Effector memory CD4-positive, alpha-beta T cell (primary cell): ENCODE measurements at regions not wholly inside any gene's neighbourhood (a gene's known extent, or its start where the extent isn't known, plus 50 kb on each side); places are given as distances from the start of the nearest gene placed in this dataset.
"Not testable (repeated sequence)": the region's sequence is repeated elsewhere in the genome, so short reads cannot be mapped to it uniquely, and the experiment has no call there.

Experiments
- DNase-seq, 3 donors: peaks; one replicate each; pipeline ENCODE4 v3.0.0-alpha.2; 2020
- H3K27ac ChIP-seq: 2 replicates; pipeline ENCODE4 v1.7.0; 2013; ENCODE audit warnings: mild to moderate bottlenecking, low read length, moderate library complexity; ENCODE audit not compliant: insufficient read depth, poor library complexity, severe bottlenecking
- H3K27me3 ChIP-seq: replicated peaks from 2 replicates; pipeline ENCODE4 v1.7.0; 2013; ENCODE audit warnings: mild to moderate bottlenecking, low read length; ENCODE audit not compliant: insufficient read depth, control insufficient read depth, poor library complexity, severe bottlenecking
- H3K36me3 ChIP-seq: 2 replicates; pipeline ENCODE4 v1.7.0; 2013; ENCODE audit warnings: mild to moderate bottlenecking, low read length, moderate library complexity; ENCODE audit not compliant: control insufficient read depth, insufficient read depth
- H3K4me1 ChIP-seq: 2 replicates; pipeline ENCODE4 v1.7.0; 2013; ENCODE audit warnings: low read length, mild to moderate bottlenecking; ENCODE audit not compliant: control insufficient read depth, insufficient read depth, poor library complexity, severe bottlenecking
- H3K4me3 ChIP-seq: 2 replicates; pipeline ENCODE4 v1.7.0; 2013; ENCODE audit warnings: low read length, low read depth, mild to moderate bottlenecking; ENCODE audit not compliant: insufficient read depth, poor library complexity, severe bottlenecking
- H3K9me3 ChIP-seq: 2 replicates; pipeline ENCODE4 v1.7.0; 2013; ENCODE audit warnings: mild to moderate bottlenecking, low read length, moderate library complexity; ENCODE audit not compliant: control insufficient read depth

DNA sequence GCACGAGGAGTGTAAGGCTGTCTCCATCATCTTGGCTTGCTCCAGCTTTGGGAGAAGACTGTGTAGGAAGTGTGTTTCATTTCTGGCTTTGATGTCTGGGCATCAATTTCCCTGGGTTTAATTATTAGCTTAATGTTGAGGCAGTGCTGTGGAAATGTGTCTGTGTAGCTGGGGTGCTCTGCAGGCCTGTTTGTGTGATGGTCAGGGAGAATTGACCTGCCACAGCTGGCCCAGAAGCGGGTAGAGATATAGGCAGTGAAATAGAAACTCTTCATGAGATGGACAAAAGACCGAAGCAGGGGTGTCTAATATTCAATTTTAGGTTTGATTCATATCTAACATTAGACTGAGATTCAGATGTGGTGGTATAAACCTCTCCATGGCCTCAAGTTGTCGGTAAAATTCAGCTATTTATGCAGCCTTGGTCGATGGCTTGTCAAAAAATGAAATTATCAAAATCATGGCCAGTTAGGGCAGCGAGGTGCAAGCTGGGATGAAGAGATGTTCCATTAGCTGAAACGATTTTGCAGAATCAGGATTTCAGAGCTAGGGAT lies 95.3 kb upstream of the SNX9 start:
- H3K9me3 ChIP-seq: no peaks in the 10 kb centered on the region
- DNase-seq: no peak
- H3K4me3 ChIP-seq: no peak overlapping the region
- H3K27me3 ChIP-seq: no peaks in the 10 kb centered on the region
- H3K36me3 ChIP-seq: no peaks in the 10 kb centered on the region
- H3K27ac ChIP-seq: no peak overlapping the region
- H3K4me1 ChIP-seq: no peaks in the 10 kb centered on the region

DNA sequence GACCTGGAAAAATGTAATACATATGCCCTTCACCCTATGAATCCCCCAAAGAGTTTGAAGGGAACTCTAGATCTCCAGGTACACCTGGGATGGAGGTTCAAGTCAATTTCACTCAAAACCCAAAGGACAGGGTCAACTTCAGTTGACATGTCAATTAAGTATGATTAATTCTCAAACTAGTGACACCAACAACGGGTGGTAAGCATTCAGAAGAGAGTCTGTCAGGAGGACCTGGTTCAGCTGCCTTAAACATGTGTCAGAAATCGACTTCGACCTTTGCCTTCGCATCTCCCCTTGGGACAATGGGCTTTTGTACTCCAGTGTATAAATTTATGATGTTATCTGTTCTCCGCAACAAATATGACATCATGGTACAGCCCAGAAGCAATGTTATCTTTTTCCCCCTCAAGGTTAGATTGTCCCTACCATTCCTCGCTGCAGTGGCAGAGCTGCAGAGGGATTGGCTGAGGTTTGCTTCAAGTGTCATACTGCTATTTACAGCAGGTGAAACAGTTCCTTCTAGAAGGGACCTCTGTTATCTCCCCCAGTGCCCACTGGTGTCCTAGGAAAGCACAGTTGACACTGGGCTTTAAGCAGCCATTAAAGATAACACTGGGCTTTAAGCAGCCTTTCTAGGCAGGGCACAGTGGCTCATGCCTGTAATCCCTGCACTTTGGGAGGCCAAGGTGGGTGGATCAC lies 94.7 kb upstream of the SNX9 start:
- Histone ChIP-seq H3K9me3 (no peaks in the 10 kb centered on the region), H3K27ac (no peak overlapping the region), H3K27me3 (no peaks in the 10 kb centered on the region), H3K4me3 (no peak overlapping the region), H3K36me3 (no peaks in the 10 kb centered on the region), H3K4me1 (no peaks in the 10 kb centered on the region)
- DNase-seq: no peak

DNA sequence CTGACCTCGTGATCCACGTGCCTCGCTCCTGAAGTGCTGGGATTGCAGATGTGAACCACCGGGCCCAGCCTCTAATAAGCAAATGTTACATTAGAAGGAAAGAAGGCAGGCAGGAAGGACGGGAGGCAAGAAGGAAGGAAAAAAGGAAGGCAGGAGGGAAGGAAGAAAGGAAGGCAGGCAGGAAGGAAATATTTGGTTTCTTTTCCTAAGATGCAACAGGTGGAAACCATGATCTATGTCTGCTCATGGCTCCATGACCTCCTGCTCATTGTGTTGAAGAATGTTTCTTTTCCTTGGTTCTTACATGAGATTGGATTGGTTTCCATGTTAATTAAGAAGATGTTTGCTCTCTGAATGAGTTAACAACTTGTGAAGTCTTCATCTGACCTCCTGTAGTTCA lies 91.8 kb upstream of the SNX9 start:
- no peaks in the 10 kb centered on the region for H3K9me3 ChIP-seq
- no peaks in the 10 kb centered on the region for H3K4me1 ChIP-seq
- no peaks in the 10 kb centered on the region for H3K27me3 ChIP-seq
- no peaks in the 10 kb centered on the region for H3K36me3 ChIP-seq
- H3K4me3 ChIP-seq: no peak overlapping the region
- no peak overlapping the region for H3K27ac ChIP-seq
- DNase-seq: no peak

DNA sequence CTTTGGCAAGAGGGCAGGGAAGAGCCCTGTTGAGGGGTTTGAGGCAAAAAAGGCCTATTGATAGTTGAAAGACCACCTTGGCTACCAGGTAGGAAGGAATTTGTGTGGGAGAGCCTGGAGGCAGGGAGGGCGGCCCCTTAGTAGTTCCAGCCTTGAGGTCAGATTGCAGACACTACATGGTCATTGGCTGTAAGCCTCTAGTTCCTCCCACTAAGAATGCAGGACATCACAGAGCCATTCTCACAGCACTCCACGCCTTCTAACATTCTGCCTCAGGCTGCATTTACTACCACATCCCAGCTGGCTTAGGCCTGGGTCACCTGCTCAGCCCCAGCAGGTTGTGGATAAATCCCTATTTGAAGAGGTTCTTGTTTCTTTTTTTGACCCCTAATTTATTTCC lies 91.0 kb upstream of the SNX9 start:
- no peaks in the 10 kb centered on the region for H3K36me3 ChIP-seq
- H3K4me3 ChIP-seq: no peak overlapping the region
- DNase-seq: no peak
- no peaks in the 10 kb centered on the region for H3K4me1 ChIP-seq
- no peaks in the 10 kb centered on the region for H3K27me3 ChIP-seq
- H3K9me3 ChIP-seq: no peaks in the 10 kb centered on the region
- no peak overlapping the region for H3K27ac ChIP-seq

DNA sequence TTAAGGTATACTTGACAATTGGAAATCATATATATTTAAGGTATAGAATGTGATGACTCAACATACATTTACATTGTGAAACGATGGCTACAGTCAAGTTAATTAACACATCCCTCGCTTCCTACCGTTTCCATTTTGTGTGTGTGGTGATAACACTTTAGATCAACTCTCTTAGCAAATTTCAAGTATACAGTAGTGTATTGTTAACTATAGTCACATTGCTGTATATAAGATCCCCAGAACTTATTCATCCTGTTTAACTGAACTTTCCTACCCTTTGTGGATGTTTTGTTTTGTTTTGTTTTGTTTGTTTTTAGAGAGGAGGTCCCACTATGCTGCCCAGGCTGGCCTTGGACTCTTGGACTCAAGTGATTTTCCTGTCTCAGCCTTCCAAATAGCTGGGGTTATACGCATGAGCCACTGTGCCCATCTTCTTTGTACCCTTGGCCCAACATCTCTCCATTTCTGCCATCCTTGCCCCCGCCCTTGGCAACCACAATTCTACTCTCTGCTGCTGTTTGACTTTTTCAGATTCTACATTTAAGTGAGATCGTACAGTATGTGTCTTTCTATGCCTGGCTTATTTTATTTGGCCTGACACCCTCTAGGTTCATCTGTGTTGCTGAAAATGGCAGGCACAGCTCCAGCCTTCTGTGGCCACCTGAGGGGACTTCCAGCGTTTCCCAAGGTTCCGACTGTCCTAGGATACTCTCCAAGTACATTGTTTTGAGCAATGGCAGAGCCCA lies 90.5 kb upstream of the SNX9 start:
- H3K27me3 ChIP-seq: no peaks in the 10 kb centered on the region
- no peak overlapping the region for H3K4me3 ChIP-seq
- H3K36me3 ChIP-seq: no peaks in the 10 kb centered on the region
- no peaks in the 10 kb centered on the region for H3K4me1 ChIP-seq
- H3K27ac ChIP-seq: no peak overlapping the region
- no peak for DNase-seq
- no peaks in the 10 kb centered on the region for H3K9me3 ChIP-seq

DNA sequence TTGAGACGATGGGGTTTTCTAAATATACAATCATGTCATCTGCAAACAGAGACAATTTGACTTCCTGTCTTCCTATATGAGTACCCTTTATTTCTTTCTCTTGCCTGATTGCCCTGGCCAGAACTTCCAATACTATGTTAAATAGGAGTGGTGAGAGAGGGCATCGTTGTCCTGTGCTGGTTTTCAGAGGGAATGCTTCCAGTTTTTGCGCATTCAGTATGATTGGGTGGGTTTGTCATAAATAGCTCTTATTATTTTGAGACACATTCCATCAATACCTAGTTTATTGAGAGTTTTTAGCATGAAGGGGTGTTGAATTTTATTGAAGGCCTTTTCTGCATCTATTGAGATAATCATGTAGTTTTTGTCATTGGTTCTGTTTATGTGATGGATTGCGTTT lies 86.5 kb upstream of the SNX9 start:
- DNase-seq, H3K9me3 ChIP-seq, H3K4me3 ChIP-seq, H3K36me3 ChIP-seq, H3K27ac ChIP-seq, H3K27me3 ChIP-seq, H3K4me1 ChIP-seq: not testable (repeated sequence)

DNA sequence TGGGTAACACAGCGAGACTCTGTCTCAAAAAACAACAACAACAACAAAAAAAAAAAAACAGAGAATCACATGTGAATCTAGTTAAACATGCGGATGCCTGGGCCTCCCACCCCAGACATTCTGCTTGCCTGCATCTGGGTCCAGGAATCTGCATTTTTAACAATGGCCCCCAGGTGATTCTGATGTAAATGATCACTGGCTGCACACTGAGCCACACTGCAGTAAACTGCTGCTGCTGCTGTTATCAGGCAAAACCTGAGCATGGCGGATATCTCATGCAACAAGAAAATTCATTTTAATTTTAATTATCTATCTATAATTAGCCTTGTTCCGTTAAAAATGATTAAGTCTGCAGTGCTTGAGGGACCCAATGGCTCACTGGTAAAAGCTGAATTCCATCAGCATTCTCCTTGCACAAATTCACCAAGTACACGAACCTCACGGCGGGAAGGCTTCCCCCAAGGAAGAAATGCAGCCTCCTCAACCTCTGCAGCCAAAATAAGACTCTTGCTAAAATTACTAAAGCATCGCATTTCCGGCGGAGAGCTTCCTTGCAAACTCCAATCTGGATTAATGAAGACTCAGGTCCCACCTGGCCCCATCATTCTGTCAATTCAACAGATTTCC lies 81.6 kb upstream of the SNX9 start:
- H3K27me3 ChIP-seq: no peaks in the 10 kb centered on the region
- H3K4me1 ChIP-seq: no peaks in the 10 kb centered on the region
- H3K36me3 ChIP-seq: no peaks in the 10 kb centered on the region
- H3K27ac ChIP-seq: no peak overlapping the region
- DNase-seq: no peak
- no peak overlapping the region for H3K4me3 ChIP-seq
- H3K9me3 ChIP-seq: no peaks in the 10 kb centered on the region

DNA sequence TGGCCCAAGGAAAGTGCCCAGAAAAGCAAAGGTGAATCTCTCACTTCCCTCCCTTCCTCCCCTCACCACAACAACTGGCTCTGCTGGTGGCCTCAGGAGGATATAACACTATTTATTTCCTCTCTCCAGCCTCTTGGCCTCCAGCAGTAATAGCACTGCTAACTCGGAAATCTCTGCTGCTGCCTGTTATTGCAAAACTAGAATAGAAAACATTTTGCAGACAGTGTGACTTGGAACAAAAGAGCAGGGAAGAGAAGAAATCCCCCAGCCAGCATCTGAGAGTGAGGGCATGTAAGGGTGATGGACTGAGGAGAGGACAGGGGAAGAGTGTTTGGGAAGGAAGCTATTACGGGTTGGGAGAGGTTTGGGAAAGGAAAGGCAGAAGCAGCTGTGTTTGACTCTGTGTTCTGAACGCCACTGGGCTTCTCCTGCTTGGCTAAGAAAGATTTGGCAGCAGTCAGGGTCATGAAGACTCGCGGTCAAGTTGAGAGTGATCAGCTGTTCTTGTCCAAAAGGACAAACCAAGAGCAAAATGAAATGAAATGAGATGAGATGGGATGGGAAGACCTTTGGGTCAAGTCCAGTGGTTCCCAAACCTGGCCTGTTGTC lies 81.0 kb upstream of the SNX9 start:
- Histone ChIP-seq H3K27me3 (no peaks in the 10 kb centered on the region), H3K4me3 (no peak overlapping the region), H3K4me1 (no peaks in the 10 kb centered on the region), H3K27ac (no peak overlapping the region), H3K36me3 (no peaks in the 10 kb centered on the region), H3K9me3 (no peaks in the 10 kb centered on the region)
- DNase-seq: no peak

DNA sequence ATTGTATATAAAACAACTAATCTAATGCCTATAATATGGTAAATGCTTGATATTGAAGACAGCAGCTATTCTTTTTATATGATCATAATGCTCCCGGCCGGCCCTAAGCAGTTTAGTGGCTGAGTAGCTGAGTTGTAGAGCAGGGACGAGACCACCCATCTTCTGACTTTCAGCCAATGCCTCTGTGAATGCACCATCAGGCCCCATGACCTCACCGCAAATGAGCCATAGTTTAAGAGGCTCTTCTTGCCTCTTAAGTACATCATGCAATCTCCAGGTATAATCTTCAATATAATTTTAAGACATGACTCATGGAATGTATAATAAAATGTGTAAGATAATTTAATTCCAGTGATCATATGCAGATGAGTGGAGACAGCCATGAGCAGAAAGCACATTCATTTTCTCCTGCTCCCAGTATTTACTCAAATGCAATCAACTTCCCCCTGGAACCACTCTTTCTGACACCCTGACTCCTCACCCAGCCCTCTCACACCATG lies 78.9 kb upstream of the SNX9 start:
- H3K4me3 ChIP-seq: no peak overlapping the region
- no peaks in the 10 kb centered on the region for H3K36me3 ChIP-seq
- H3K4me1 ChIP-seq: no peaks in the 10 kb centered on the region
- DNase-seq: no peak
- H3K27ac ChIP-seq: no peak overlapping the region
- no peaks in the 10 kb centered on the region for H3K27me3 ChIP-seq
- no peaks in the 10 kb centered on the region for H3K9me3 ChIP-seq
